Erythroblast (primary cell): ENCODE measurements at regions not wholly inside any gene's neighbourhood (a gene's known extent, or its start where the extent isn't known, plus 50 kb on each side); places are given as distances from the start of the nearest gene placed in this dataset.
"Not testable (repeated sequence)": the region's sequence is repeated elsewhere in the genome, so short reads cannot be mapped to it uniquely, and the experiment has no call there.

Source experiments
- DNase-seq, 2 experiments: peaks; one replicate each; lab custom pipeline; 2025; lab: John Stamatoyannopoulos, UW
- GATA1 ChIP-seq: IDR thresholded peaks from 2 replicates; pipeline ENCODE4 v1.6.1; 2011; ENCODE audit warnings: low read depth, mild to moderate bottlenecking, control low read depth, low read length, moderate library complexity
- POLR2A ChIP-seq: IDR thresholded peaks from 2 replicates; pipeline ENCODE4 v1.6.1; 2011; ENCODE audit warnings: mild to moderate bottlenecking, low read length

DNA sequence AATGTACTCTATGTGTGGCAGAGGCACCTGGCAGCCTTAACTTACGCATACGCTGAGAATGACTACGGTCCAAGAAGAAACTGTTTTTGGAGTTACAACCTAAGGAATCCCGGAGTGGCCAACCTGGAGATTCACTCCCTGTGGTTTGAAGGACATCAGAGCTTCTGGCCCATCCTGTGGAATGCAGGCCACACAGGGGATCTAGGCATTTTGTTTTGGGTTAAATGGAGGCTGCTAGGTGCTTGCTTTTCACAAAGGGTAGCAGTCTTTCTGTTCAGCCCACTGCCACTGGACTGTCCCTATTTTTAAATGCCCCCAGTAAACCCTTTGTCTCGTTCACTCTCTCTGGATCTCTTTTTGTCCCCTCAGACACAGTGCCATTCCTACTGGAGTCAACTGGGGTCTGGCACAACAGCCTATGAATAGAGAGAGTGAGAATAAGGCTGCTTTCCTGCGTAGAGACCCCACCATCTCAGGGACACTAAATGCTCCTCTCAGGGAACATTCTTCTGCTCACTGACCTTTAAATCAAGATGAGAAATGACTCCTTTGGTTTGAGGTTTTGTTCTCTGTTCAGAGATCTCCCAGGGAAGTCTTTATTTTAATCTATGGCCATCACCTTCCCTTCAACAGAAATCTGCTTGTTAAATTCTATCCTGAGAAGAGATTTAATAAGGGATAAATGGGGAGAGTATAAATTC lies 124.9 kb downstream of the B3GNT2 start:
- DNase-seq, result no peak
- no peak for TF ChIP-seq POLR2A
- TF ChIP-seq GATA1, result no peak

DNA sequence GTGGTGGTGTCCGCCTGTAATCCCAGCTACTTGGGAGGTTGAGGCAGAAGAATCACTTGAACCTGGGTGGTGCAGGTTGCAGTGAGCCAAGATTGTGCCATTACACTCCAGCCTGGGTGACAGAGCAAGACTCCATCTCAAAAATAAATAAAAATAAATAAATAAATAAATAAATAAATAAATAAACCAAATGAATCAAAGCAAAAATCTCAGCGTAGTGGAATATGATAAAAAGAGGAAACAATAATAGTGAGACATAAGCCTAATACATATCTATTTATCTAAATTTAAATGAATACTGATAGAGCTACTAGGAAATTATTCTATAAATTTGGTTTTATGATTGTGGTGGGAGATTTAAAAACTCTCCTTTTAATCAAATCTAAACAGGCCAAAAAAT lies 124.2 kb downstream of the B3GNT2 start:
- DNase-seq, result not testable (repeated sequence)

DNA sequence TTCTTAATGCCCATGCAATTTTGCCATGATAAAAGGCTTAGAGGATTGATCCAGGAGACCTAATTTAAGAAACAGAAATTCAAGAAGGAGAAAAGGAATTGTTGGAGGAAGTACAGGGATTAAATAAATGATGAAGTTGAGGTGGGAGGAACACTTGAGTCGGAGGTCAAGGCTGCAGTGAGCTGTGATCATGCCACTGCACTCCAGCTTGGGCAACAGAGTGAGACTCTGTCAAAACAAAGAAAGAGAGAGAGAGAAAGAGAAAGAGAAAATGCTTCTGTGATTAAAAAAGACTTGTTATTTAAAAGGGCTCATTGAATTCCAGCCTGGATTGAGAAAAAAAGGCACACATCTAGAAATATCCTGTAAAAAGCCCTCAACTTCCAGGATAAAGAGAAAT lies 123.2 kb downstream of the B3GNT2 start:
- TF ChIP-seq POLR2A, result no peak
- no peak for TF ChIP-seq GATA1
- no peak for DNase-seq

DNA sequence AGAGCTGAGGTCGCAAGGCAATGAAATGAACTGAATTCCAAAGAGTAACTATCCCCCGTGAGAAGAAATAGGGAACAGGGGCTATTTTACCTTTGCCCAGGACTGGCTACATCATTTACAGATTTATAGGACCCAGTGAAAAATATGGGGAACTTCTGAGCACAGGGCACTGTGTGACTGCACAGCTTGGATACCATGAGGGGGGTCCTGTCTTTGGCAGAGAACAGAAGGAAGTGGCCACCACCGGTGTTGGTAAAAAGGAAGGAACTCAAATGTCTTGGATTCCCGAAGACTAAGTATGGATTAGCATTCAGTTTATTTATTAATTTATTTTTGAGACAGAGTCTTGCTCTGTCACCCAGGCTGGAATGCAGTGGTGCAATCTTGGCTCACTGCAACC lies 119.6 kb downstream of the B3GNT2 start:
- DNase-seq, result no peak
- TF ChIP-seq GATA1 (no peak), POLR2A (no peak)

DNA sequence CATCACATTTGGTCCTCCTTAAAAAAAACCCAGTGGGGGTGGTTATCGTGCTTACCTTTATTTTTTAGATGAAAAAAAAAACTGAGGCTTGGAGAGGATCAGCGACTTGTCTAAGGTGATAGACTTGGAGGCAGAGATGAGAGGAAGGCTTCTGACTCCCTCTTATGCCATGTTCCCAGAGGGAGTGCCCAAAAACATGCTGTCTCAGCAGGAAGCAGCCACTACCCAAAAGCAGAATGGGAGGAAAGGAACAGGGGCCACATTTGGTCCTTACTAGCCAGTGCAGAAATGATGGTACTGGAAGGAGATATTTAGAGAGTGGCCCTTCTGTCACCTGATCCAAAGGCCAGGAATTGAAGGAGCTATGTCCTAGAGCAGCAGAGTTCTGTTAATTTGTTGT lies 118.4 kb downstream of the B3GNT2 start:
- TF ChIP-seq POLR2A, result no peak
- no peak for TF ChIP-seq GATA1
- DNase-seq, result no peak

DNA sequence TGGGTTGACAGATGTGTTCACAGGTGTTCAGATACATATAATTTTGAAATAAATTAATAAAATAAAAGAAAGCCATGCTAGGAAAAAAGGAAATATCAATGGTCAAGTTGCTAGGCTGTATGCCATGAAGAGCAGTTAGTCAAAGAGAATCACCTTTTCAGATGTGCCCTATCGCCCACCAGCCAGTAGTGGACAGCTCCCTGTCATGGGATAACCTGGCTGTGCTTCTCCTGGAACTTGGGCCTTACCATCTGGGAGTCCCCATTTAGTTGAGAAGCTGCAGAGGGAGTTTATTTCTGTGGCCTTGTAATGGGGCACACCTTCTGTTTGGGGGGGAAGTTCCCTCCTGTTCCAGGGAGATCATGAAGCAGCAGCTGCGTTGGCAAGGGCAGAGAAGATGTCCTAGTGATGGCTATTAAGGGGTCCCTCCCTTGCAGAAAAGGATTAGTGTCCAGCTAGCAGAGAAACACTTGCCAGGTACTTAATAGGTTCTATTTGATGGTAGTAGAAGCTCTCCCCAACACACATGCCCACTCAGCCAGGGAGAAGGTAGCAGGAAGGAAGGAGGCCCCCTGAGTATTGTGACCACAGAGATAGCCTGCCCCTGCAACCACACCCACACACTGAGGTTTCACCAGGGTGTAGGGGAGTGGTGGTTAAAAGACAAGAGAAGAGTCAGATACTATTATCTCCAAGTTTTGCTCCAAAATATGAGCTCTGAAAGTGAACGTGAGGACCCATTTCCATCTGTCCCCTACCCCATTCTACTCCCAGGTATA lies 117.7 kb downstream of the B3GNT2 start:
- no peak for TF ChIP-seq GATA1
- TF ChIP-seq POLR2A, result no peak
- DNase-seq, result peak; percentile 55 to 74

DNA sequence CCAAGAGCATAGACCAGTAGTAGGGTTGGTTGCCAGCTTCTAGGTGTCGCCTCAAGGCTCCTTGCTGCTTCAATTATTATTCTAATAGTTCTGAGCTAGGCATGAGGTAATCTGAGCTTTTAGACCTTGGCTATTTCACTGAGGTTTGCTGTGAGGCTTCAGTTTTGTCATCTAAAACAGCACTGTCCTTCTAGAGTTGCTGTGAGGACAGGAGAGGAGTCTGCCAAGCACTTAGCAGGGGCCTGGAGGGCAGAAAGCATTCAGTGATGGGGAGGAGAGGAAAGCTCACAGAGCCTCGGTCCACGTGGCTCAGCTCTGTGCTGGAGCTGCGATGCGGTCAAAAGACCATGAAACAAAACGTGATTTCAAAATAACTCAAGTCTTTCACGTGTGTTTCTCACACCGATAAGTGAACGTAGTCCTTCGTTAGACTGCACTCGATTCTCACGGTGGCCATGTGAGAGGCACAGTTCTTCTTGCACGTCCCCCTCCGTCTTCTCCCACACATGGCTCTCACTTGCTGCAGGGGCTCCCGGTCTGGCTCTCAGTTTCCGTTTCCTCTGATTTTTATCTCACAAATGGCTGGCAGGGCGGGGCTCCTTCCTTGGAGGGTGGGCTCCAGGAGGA lies 113.7 kb downstream of the B3GNT2 start:
- peak; percentile 33 to 62 for DNase-seq
- TF ChIP-seq POLR2A (no peak), GATA1 (no peak)

DNA sequence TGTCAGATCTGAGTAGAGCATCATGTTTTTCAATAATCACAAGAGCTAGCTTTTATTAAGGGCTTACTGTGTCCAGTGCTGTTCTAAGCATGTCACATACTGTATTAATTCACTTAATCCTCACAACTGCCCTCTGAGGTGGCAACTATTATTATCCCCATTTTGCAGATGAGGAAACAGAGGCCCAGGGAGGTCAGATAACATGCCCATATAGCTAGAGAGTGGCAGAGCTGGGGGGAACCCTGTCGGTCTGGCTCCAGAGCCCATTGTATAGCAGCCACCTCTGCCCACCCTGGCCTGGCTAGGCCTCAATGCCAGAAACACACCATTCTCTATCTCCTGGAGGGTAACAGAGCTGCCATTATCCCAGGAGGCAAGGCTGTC lies 113.2 kb downstream of the B3GNT2 start:
- no peak for DNase-seq
- TF ChIP-seq POLR2A, result no peak
- TF ChIP-seq GATA1, result no peak

DNA sequence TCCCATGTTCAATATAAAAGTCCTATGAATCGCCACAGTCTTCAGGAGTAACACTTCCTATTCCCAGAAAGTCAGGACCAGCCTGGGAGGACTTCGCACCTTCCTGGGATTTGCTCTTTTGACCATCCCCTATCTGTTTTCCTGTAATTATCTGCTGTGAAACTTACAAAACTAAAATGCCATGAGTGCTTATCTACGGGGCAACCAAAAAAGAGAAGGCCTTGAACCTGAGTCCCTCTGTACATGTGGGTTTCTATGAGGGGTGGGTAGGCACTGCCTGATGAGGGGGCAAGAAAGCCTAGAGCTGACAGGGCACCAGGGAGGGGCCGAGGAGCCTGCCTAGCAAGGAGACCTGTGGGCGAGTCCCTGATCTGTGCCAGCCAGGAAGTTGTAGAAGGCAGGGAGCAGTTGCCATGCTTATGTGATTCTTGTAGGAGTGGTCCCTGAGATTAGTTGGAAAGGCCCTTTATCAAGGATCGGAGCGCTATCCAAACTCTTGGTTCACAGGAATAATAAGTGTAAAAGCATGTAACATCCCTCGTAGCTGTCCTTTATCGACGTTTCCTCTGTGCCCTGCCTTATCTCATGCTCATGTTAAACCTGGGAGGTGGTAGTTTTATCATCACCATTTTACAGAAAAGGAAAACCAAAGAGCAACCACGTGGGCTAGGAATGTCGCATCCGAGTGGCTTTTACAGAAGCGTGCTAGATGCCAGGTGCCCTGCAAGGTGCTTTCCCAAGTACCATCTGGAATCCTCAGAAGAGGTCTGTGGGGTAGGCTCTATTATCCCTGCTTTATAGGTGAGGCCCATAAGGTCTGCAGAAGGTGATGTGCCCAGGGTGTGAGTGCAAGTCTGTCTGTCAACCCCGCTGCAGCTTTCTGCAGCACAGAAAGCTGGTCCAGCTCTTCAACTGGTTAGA lies 111.8 kb downstream of the B3GNT2 start:
- no peak for DNase-seq
- TF ChIP-seq POLR2A (no peak), GATA1 (no peak)

DNA sequence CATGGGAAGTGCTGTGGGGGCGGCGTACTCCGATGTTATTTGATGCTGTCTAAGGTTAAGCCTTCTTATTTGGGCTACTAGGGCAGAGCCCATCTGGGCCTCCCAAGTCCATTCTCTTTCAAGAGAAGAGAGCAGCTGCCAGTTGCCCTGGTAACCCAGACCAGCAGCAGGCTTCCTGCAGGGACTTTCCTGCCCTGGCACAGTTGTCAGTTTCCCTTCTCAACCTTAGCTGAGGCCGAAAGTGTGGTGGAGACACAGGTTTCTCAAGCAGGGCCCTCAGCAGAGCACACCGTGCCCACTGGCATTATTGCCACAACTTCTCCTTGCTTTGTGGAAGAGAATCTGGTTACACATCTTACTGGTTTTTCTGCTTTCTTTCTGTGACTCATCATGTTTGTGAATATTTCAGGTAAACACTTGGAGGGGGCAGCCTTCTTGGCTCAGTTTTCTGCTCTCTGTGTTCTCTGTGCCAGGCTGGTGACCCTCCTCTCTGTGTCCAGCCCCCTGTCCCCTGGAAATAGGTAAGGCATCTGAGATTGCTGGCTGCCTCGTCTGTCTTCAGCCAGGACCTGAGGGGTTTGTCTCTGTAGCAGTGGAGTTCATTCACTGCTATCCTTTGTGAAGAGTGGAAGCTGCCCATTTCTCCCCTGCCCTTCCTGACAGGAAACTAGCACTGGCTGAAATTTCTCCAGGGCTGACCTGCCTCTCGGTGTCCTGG lies 111.0 kb downstream of the B3GNT2 start:
- DNase-seq, result no peak

DNA sequence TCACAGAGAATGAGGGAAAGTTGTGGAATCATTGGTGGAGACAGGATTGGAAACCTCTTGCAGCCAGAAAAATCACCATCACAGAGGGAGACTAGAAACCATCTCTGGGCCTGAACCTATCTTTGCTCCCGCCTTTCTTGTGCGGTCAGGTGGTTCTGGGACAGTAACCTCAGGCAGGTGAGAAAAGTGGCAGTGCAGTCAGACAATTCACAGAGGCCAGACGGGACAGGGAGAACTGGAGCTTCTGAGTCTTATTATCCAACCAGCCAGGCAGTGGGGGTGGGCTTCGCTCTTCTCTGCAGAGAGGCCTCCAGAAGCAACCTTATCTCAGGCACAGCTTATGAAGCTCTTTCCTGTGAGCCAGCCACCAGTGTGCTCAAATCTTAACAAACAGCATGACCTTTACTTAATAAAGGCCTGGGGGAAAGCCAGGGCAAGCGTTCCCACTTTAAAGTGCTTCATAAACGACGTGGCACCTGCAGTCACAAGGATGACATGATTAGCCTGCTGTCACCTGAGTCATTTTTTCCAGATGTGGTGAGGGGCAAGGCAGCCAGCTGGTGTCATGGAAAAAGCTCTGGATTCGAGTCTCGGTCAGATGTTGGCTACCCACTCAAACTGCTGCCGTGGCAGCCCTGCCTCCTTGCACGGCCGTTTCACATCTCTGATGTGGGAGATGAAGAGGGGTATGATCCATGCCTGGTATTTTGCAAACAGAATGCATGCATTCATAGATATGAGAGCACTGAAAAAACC lies 109.7 kb downstream of the B3GNT2 start:
- peak; percentile 65 to 87 for DNase-seq
- TF ChIP-seq GATA1, result no peak
- TF ChIP-seq POLR2A, result no peak

More for the DNA sequence above, 111.0 kb downstream of the B3GNT2 start:
- TF ChIP-seq GATA1 (no peak), POLR2A (no peak)
